Endodermal cell (in vitro differentiated cells): ENCODE measurements at regions not wholly inside any gene's neighbourhood (a gene's known extent, or its start where the extent isn't known, plus 50 kb on each side); places are given as distances from the start of the nearest gene placed in this dataset.

Experiments
- DNase-seq: peaks from one replicate; pipeline ENCODE4 v3.0.0-alpha.2; 2017
- H3K27ac ChIP-seq: 2 replicates; pipeline ENCODE4 v1.5.1; 2013; ENCODE audit warnings: mild to moderate bottlenecking, low read depth, low read length, moderate library complexity
- H3K27me3 ChIP-seq: 2 replicates; pipeline ENCODE4 v1.6.1; 2013; ENCODE audit warnings: mild to moderate bottlenecking, low read length, moderate library complexity; ENCODE audit not compliant: insufficient read depth, control insufficient read depth, poor library complexity, severe bottlenecking
- H3K36me3 ChIP-seq: 2 replicates; pipeline ENCODE4 v1.7.0; 2013; ENCODE audit warnings: mild to moderate bottlenecking, low read length, moderate library complexity; ENCODE audit not compliant: control insufficient read depth, insufficient read depth
- H3K4me1 ChIP-seq: one replicate; pipeline ENCODE4 v1.7.0; 2013; ENCODE audit warnings: low read length; ENCODE audit not compliant: control insufficient read depth, insufficient read depth
- H3K4me3 ChIP-seq: 2 replicates; pipeline ENCODE4 v1.5.1; 2013; ENCODE audit warnings: mild to moderate bottlenecking, low read length, moderate library complexity
- H3K9ac ChIP-seq: 2 replicates; pipeline ENCODE4 v1.6.1; 2013; ENCODE audit warnings: mild to moderate bottlenecking, low read length, moderate library complexity; ENCODE audit not compliant: poor library complexity, severe bottlenecking; ENCODE audit errors: extremely low read depth
- H3K9me3 ChIP-seq: 2 replicates; pipeline ENCODE4 v1.6.1; 2013; ENCODE audit warnings: mild to moderate bottlenecking, low read length, moderate library complexity; ENCODE audit not compliant: control insufficient read depth
- H3K27ac Mint-ChIP-seq: 2 replicates; pipeline ENCODE4 v1.8.0; 2020; ENCODE audit warnings: mixed read lengths
- H3K27me3 Mint-ChIP-seq: 2 replicates; pipeline ENCODE4 v1.8.0; 2021; ENCODE audit warnings: mild to moderate bottlenecking, mixed read lengths; ENCODE audit not compliant: insufficient read depth
- H3K36me3 Mint-ChIP-seq: 2 replicates; pipeline ENCODE4 v1.8.0; 2020; ENCODE audit warnings: low read depth, mixed read lengths
- H3K4me1 Mint-ChIP-seq: 2 replicates; pipeline ENCODE4 v1.8.0; 2020; ENCODE audit warnings: mixed read lengths
- H3K4me3 Mint-ChIP-seq: 2 replicates; pipeline ENCODE4 v1.8.0; 2020; ENCODE audit warnings: mild to moderate bottlenecking, moderate library complexity, mixed read lengths
- H3K9me3 Mint-ChIP-seq: 2 replicates; pipeline ENCODE4 v1.8.0; 2020; ENCODE audit warnings: mild to moderate bottlenecking, mixed read lengths
- WGBS, 2 experiments: methylation state at CpG; one replicate each; pipeline versions ENCODE4 v1.1.5 to v1.1.7; 2013; ENCODE audit warnings: missing lambda C conversion rate in 2 of 2, mixed read lengths in 1 of 2; ENCODE audit not compliant: insufficient coverage in 1 of 2, insufficient read length in 1 of 2; 5-methylcytosine and 5-hydroxymethylcytosine counted together
- TF ChIP-seq, protein P1 (sequence below): fragments of 200-600 bp; sonication (generic); conservative IDR thresholded peaks from 2 replicates; pipeline ENCODE4 v1.5.0; 2021; ENCODE audit warnings: antibody characterized with exemption, mild to moderate bottlenecking

DNA sequence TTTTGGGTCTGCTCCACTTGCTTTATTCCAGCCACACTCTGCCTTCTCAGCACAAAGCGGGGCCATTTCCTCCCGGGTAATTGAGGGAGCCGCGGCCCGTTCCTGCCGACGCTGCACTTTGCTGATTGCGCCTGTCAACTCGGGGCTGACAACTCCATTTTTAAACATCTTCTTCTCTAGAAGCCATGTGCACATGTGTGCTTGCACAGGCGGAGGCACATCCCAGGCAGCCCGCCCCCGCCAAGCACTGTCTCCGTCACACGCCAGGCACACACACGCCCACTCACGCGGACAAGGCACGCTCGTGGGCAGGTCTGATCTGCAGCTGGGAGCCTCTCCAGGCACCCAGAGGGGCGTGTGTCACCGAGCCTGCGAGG is 63.2 kb downstream of the ENGASE start:
- no peak for DNase-seq
- H3K4me1 ChIP-seq = no peaks in the 10 kb centered on the region
- H3K4me1 Mint-ChIP-seq = no peaks in the 10 kb centered on the region
- H3K9me3 ChIP-seq = no peaks in the 10 kb centered on the region
- H3K27me3 Mint-ChIP-seq = no peaks in the 10 kb centered on the region
- H3K9me3 Mint-ChIP-seq = no peaks in the 10 kb centered on the region
- no peak overlapping the region for H3K9ac ChIP-seq
- H3K36me3 ChIP-seq = no peaks in the 10 kb centered on the region
- no peak overlapping the region for H3K27ac Mint-ChIP-seq
- H3K27me3 ChIP-seq = no peaks in the 10 kb centered on the region
- TF ChIP-seq, protein P1, sequence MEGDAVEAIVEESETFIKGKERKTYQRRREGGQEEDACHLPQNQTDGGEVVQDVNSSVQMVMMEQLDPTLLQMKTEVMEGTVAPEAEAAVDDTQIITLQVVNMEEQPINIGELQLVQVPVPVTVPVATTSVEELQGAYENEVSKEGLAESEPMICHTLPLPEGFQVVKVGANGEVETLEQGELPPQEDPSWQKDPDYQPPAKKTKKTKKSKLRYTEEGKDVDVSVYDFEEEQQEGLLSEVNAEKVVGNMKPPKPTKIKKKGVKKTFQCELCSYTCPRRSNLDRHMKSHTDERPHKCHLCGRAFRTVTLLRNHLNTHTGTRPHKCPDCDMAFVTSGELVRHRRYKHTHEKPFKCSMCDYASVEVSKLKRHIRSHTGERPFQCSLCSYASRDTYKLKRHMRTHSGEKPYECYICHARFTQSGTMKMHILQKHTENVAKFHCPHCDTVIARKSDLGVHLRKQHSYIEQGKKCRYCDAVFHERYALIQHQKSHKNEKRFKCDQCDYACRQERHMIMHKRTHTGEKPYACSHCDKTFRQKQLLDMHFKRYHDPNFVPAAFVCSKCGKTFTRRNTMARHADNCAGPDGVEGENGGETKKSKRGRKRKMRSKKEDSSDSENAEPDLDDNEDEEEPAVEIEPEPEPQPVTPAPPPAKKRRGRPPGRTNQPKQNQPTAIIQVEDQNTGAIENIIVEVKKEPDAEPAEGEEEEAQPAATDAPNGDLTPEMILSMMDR = no peak
- H3K4me3 Mint-ChIP-seq = no peak overlapping the region
- no peak overlapping the region for H3K27ac ChIP-seq
- WGBS, 2 experiments = 91 to 92% methylated on average over 17 to 22 of the region's 22 CpGs
- no peaks in the 10 kb centered on the region for H3K36me3 Mint-ChIP-seq
- H3K4me3 ChIP-seq = no peak overlapping the region

- H3K27ac Mint-ChIP-seq = no peak overlapping the region
- 86 to 90% methylated on average over 18 to 26 of the region's 26 CpGs for WGBS, 2 experiments
- no peak overlapping the region for H3K4me3 ChIP-seq
- H3K36me3 Mint-ChIP-seq = no peaks in the 10 kb centered on the region
- H3K9me3 Mint-ChIP-seq = no peaks in the 10 kb centered on the region
- no peaks in the 10 kb centered on the region for H3K27me3 ChIP-seq
- TF ChIP-seq, protein P1 = no peak
- no peak overlapping the region for H3K9ac ChIP-seq
- no peaks in the 10 kb centered on the region for H3K36me3 ChIP-seq
- H3K27ac ChIP-seq = no peak overlapping the region
- no peak for DNase-seq
- no peaks in the 10 kb centered on the region for H3K4me1 ChIP-seq
- H3K4me3 Mint-ChIP-seq = no peak overlapping the region
- no peaks in the 10 kb centered on the region for H3K9me3 ChIP-seq
- no peaks in the 10 kb centered on the region for H3K4me1 Mint-ChIP-seq
- no peaks in the 10 kb centered on the region for H3K27me3 Mint-ChIP-seq
These were observed 62.6 kb downstream of the ENGASE start for GRCh38 chr17:79137015-79137788.

- Mint-ChIP-seq H3K27me3 (no peaks in the 10 kb centered on the region), H3K27ac (no peak overlapping the region), H3K36me3 (no peaks in the 10 kb centered on the region), H3K4me3 (no peak overlapping the region), H3K9me3 (no peaks in the 10 kb centered on the region), H3K4me1 (no peaks in the 10 kb centered on the region)
- Histone ChIP-seq H3K9ac (no peak overlapping the region), H3K27ac (no peak overlapping the region), H3K27me3 (no peaks in the 10 kb centered on the region), H3K4me3 (no peak overlapping the region), H3K4me1 (no peaks in the 10 kb centered on the region), H3K36me3 (no peaks in the 10 kb centered on the region), H3K9me3 (no peaks in the 10 kb centered on the region)
- WGBS, 2 experiments = 90% methylated on average over 10 of the region's 10 CpGs
- DNase-seq = no peak
- TF ChIP-seq, protein P1 = no peak
These were observed 62.0 kb downstream of the ENGASE start for GRCh38 chr17:79136596-79136995.
